ENCODE measurements at regions not wholly inside any gene's neighbourhood (a gene's known extent, or its start where the extent isn't known, plus 50 kb on each side); places are given as distances from the start of the nearest gene placed in this dataset.

DNA sequence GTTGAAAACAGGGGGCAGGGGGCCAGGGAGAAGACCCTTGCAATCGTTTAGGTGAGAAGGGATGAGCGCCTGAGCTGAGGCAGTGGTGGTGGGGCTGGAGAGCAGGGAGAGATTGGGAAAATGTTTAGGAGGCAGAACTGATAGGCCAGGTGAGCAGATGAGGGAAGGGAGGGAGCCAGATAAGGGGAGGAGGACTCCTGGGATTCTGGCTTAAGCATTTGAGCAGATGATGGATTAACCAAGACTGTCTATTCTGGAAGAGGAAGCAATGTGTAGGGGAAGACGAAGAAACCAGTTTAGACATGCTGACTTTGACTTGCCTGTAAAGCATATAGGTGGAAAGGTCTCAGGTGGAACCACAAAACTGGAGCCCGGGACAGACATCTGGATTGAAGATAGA is 49.9 kb upstream of the ASPRV1 start:
- no peak overlapping the region for H3K4me3 ChIP-seq

More for the DNA sequence above, 49.9 kb upstream of the ASPRV1 start:
- Histone ChIP-seq H3K4me1 (no peaks in the 10 kb centered on the region), H3K36me3 (no peaks in the 10 kb centered on the region), H3K27me3 (no peaks in the 10 kb centered on the region), H3K27ac (no peak overlapping the region), H3K9me3 (no peaks in the 10 kb centered on the region)
- DNase-seq, result no peak
- WGBS, 2 donors, result 82 to 86% methylated on average over 4 of the region's 4 CpGs
- intact Hi-C loops (cut with DNase I), result no loop called here
- no peak for TF ChIP-seq POLR2A (IDR thresholded peaks at IDR 0.05)
- no peak for TF ChIP-seq EP300 (IDR thresholded peaks at IDR 0.05)
- TF ChIP-seq POLR2AphosphoS5 (IDR thresholded peaks at IDR 0.05), result no peak
- TF ChIP-seq, protein P1, sequence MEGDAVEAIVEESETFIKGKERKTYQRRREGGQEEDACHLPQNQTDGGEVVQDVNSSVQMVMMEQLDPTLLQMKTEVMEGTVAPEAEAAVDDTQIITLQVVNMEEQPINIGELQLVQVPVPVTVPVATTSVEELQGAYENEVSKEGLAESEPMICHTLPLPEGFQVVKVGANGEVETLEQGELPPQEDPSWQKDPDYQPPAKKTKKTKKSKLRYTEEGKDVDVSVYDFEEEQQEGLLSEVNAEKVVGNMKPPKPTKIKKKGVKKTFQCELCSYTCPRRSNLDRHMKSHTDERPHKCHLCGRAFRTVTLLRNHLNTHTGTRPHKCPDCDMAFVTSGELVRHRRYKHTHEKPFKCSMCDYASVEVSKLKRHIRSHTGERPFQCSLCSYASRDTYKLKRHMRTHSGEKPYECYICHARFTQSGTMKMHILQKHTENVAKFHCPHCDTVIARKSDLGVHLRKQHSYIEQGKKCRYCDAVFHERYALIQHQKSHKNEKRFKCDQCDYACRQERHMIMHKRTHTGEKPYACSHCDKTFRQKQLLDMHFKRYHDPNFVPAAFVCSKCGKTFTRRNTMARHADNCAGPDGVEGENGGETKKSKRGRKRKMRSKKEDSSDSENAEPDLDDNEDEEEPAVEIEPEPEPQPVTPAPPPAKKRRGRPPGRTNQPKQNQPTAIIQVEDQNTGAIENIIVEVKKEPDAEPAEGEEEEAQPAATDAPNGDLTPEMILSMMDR (IDR thresholded peaks at IDR 0.05), result no peak
